GM21529 (cell line): ENCODE measurements at regions not wholly inside any gene's neighbourhood (a gene's known extent, or its start where the extent isn't known, plus 50 kb on each side); places are given as distances from the start of the nearest gene placed in this dataset.
"Not testable (repeated sequence)": the region's sequence is repeated elsewhere in the genome, so short reads cannot be mapped to it uniquely, and the experiment has no call there.

Source experiments
- ATAC-seq: cut with Tn5 transposase; IDR thresholded peaks from one replicate; pipeline ENCODE4 v1.9.1; 2021; ENCODE audit not compliant: unreplicated experiment

DNA sequence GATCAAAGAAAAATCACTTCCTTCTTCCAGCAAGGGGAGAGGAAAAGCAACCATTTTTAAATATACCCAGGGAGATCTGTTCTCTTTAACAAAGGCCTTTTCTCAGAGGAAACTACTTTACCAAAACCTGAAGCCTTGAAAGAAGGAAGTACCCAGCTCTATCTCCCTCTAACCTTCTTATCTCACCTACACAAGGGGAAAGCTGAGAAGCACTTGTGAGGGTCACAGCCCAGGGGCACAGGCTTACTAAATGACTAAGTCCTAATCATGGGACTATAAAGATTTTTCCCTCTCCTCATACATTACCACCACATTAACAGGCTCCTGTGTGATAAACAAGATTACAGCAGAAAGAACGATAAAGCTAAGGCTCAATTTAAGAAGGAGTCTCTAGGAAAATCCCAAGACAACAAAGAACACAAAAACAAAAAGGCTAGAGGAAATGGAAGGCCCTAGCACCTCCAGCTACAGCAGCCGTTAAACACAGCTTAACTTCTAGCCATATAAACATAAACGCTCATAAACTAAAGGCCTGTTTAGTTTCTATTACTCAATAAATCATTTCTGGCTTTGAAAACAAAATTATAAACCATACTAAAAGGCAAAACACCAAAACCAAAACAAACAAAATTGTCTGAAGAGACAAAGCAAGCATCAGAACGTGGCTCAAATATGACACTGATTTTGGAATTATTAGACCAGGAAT, 284.9 kb upstream of the ECI2 start:
- ATAC-seq = no peak

DNA sequence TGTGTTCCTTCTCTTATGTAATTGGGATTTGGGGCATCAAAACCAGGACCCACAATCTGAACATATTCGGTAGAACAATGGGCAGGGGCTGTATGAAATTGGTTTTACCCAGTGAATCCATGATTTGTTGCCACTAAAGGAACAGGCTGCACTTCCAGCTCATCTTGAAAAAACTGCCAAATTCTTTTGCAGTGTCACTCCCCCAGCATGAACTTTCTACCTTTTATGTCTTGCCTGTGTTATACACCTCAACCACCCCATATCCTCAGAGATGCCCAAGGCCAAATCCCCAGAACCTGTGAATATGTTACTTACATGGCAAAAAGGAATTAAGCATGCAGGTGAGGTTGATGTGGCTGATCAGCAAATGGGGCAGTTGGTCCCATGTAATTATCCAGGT, 280.2 kb upstream of the ECI2 start:
- no peak for ATAC-seq

DNA sequence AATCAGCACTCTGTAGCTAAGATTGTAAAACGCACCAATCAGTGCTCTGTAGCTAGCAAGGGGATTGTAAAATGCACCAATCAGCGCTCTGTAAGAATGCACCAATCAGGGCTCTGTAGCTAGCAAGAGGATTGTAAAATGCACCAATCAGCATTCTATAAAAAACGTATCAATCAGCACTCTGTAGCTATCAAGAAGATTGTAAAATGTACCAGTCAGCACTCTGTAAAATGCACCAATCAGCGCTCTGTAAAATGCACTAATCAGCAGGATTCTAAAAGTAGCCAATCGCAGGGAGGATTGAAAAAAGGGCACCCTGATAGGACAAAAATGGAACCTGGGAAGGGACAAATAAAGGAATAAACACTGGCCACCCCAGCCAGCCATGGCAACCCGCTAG, 278.7 kb upstream of the ECI2 start:
- not testable (repeated sequence) for ATAC-seq

DNA sequence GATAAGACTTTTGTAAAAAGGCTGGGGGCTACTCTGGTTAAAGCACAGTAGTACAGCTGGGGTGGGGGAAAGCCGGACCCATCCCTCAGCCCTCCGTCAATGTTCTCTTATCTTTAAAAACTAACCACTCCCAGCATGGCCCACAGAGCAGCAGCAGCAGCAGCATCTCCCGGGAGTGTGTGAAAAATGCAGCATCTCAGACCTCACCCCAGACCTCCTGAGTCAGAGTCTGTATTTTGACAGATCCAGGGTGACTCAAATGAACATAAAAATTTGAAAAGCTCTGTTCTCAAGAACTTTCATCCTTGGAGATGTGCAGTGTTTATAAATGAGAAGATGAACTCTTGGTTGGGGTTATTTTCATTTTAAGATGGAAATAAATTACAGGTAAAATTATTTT, 277.7 kb upstream of the ECI2 start:
- ATAC-seq = no peak

DNA sequence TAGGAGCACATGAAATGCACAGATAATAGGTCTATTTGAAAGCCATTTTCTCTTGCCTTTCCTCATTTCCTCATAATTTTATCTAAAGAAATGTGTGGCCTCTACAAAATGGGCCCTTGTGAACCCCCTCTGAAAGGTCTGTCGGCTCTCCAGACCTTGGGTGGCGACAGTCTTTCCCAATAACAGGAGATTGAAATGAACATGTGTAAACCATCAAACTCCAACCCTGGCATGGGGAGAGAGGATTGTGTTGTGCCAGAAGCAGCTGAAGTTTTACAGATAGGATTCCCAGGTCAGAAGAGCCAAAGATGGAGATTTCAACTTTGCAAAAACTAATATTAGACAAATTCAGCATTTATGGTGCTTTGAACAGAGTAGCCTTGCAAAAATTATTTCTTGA, 277.1 kb upstream of the ECI2 start:
- no peak for ATAC-seq

DNA sequence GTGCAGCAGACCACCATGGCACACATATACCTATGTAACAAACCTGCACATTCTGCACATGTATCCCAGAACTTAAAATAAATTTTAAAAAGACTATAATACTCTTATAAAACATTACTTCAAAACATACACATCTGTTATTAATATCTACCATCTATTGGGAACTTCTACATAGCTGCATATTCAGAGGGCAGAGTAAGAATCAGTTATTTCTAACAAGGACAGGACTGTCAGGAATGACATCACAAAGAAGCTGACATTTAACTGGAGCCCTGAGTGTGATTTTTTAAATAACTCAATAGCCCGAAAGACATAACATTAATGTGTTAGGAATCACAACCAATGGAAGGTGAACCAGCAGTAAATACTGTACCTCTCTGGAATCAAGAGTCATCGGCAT, 276.7 kb upstream of the ECI2 start:
- ATAC-seq = no peak

DNA sequence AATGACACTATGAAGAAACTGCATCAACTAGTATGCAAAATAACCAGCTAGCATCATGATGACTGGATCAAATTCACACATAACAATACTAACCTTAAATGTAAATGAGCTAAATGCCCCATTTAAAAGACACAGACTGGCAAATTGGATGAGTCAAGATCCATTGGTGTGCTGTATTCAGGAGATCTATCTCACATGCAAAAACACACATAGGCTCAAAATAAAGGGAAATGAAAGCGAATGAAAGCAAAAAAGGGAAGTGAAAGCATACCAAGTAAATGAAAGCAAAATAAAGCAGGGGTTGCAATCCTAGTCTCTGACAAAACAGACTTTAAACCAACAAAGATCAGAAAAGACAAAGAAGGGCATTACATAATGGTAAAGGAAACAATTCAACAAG, 272.3 kb upstream of the ECI2 start:
- ATAC-seq = peak; percentile 100

DNA sequence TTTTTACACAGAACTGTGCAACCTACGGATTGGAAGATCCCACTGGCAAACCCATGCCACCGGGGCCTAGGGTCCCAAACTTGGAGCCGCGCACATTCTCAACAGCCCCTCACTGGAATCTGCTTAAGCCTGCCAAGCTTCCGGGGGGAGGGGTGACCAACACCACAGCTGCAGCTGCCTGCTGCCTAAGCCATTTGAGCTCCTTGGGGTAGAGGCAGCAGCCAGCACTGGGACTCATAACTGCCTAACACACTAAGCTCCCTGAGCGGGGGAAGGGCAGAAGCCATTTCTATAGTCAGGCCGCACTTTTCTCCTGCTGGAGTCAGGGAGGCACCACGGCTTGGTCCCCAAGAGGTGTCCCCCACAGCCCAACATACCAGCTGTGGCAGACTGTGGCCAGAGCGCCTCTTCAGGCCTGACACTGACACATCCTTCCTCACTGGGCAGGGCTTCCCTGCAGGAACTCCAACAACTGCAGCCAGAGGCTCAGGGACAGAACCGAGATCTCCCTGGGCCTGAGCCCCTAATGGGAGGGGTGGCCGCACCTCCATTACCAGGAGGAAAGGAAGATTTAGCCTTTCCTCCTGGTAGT, 270.3 kb upstream of the ECI2 start:
- ATAC-seq = no peak

DNA sequence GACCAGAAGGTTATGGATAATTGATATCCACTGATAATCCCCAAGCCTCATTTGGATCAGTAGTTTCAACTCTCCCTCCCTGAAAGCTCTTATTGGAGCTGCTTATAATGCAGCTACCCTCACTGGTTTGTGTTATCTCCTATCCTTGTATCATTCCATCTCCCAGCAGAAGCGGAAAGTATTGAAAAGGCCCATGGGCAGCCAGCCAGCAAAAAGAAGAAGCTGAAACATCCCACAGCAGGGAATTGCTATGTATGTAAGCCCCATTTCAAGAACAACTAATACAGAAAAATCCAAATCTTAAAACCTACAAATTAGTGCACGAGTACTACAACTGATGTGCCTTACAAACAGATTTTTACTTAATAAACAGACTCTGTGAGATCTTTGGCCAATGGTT, 269.0 kb upstream of the ECI2 start:
- no peak for ATAC-seq

DNA sequence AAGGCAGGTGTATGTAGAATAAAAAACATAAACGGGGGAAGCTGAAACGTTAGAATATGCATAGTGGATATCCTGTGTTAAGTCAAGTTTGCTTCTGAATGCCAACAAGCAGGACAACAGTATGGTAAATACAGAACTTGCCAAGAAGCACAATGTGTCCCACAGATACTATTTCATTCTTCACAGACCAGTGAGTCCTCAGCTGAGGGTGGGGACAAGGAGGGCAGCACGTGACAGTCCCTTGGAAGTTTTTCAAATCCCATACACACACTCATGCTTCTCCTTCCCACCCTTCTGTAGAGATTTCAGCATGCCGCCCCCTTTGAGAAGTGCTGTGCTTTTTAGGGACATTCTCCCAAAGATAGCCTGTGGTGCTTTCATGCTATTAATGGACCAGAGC, 268.5 kb upstream of the ECI2 start:
- no peak for ATAC-seq

DNA sequence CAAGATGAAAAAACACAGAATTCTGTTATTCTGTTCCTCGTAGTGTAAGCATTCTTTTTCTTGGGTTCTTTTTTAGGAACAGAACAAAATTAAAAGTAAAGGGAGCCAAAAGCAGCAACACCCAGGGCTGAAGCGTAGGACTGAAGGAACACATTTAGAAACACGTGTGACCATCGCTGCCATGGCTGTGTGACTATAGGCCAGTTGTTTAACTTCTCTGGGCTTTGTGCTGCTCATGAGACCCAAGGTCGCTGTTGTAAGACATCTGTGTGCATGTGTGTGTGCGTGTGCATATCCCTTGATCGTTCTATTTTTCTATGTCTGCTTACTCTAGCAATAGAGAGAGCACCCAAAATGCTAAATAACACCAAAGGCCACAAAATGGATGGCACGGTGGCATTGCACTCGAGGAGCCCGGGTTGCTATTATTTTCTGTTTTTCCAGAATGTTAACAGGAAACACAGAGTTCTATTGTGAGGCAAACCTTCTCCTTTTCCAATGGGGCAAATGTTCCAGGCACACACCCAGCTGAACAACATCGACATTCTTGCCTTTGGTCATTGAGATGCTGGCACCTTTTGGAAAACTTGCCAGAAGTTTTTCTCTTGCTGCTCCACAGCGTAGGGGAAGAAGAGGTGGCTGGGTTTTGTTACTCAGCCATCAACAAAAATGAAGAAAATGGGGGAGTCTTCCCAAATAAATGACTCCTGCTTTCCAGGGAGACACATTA, 267.8 kb upstream of the ECI2 start:
- ATAC-seq = no peak

DNA sequence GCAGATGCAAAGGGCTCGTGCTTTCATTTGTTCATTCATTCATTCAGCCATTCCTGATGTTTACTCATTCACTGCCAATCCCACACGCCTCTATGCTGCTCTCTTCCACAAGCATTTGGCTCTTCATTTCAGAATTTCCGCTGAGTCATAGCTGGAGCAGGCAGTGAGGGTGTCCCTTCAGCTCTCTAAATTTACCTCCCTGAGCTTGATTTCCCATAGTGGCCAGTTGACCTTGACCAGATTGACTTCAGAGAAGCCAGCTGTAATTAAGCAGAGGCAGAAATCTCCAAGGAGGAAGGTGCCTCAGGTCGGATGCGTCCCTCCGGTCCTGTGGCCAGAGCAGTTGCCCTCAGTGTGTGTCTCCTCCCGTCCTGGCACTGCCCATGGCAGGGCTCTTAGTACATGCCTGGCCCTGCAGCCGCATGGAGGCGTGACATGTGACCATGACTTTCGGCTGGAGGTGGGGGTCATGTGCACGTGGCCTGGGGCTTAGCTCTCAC, 267.2 kb upstream of the ECI2 start:
- ATAC-seq = no peak

DNA sequence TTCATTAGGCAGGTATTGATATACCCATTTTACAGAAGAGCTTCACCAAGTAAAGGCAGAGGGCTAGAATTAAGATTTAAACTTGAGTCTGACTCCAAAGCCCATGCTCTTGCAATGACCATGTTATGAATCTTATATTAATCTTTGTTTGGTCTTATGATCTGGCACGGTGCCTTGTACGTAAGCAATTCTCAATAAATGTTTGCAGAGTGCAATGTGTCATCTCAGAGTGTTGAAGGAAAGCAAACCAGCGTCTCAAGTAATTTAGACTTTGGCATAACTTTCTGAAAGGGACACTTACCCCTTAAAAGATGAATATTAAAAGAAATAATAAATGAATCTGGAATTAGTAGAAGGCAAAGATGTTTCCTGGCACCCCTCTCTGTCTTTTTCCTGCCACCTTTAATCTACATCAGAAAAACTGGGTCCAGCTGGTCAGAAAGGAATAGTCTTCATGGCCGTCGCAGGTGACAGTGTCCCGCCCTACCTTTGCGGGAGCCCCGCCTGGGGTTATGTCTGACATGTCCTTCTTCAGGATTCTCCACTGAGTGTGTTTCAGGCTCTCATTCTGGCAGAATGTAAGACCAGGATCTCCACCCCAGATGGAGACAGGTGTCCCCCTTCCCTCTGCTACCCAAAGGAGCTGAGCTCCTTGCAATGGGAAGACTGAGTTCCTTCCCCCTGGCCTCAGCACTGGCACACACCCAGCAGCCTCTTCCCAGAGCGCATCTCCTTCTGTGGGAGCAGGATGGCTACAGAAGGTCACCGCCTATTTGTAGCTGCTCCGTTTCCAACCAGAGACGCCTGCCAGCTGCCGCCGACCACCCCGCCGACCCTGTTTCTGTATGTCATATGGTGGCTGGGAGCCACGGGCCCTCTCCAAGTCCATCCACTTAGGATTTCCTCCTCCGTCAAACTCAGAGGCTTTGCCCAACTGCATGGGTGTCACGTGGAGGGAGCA, 266.3 kb upstream of the ECI2 start:
- no peak for ATAC-seq

DNA sequence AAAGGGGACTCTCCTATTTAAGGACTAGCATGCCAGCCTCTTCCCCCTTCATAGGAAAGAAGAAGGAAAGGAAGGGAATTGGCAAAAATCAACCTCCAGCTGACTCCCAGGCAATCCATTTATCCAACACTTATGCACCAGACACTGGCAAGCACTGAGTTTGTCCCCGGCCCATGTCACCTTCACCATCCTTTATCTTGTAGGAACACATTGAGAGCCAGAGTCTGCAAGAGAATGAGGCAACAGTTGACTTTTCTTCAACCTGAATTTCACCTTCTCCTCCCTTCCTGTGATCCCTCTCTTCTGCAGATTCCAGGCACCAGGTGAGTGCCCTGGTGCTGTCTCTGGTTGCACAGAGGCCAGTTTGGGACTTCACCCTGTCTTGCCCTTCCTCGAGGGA, 264.3 kb upstream of the ECI2 start:
- no peak for ATAC-seq

DNA sequence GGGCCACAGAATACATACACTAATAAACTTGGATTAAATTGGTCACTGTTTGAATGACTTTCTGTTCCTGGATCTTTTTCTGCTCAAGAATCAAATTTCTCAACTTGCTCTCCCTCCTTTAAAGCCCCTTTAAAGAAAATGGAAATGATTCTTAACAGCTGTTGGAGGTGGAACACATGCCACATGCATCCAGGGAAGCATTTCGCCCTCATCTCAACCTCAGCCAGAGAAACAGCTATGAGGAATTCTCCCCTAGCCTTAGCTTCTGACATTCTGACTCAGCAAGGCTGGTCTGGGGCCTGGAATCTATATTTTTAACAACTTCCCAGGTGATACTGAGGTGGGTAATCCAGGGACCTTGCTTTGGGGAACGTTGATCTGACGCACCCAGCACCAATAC, 263.4 kb upstream of the ECI2 start:
- no peak for ATAC-seq

DNA sequence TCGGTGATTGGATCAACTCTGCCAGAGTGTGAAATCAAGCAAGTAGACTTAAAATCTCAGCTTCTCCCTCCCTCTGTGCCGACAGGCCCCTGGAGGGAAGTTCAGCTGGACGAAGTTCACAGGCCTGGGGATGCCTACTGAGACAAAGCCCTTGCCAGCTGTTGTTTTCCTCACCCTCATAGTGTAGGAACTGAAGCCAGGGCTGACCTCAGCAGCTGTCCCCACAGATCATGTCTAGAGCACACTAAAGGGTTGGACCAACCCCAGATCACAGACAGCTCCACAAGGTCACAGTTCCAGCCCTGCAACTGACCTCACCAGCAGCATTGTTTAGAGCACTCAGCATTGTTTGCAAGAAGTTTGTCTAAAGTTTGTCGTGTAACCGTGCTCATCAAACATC, 261.9 kb upstream of the ECI2 start:
- no peak for ATAC-seq

DNA sequence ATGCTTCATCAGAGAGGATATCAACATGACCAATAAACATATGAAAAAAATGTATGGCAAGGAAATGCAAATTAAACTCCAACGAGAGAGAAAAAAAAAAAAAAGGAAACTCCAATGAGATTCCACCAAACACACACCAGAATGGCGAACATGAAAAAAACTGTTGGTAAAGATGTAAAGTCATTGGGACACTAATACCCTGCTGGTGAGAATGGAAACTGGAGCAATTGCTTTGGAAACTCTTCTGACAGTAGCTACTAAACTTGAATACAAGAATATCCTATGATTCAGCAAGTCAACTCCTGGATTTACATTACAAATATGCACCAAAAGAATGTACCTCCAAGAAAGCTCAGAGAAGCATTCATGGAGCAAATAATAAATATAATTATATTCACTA, 260.7 kb upstream of the ECI2 start:
- ATAC-seq = no peak

DNA sequence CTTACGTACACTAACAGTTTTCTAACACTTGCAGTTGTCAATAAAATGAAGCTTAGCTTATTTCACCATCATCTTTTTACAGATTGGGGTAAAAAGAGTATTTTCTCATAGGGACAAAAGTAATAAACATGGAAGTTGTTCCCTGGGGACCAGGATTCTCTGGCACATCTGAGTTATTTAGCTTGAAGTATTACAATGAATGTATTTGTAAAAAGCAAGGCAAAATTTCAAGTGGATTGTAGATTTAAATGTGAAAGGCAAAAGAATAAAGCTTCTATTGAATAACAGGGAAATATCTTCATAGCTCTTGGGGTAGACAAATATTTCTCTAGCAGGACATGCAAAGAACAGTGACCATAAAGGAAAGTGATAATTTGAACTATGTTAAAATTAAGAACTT, 260.0 kb upstream of the ECI2 start:
- no peak for ATAC-seq

DNA sequence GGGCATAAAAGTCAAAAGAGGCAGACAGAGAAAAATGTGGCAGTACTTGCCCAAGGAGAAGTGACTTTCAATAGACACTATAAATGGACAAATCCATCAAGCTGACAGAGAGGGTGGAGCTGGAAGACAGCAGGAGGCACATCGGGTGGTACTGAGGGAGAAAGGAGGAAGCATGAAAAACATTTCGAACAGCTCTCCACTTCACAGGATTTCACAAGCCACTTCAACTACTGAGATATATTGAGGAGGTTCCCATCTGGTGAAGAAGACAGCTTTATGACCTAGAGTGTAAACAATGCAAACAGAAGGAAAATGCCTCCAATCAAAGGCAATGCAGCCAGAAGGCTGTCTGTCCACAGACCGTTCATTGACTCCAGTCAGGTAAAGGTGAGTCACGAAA, 259.4 kb upstream of the ECI2 start:
- ATAC-seq = no peak

DNA sequence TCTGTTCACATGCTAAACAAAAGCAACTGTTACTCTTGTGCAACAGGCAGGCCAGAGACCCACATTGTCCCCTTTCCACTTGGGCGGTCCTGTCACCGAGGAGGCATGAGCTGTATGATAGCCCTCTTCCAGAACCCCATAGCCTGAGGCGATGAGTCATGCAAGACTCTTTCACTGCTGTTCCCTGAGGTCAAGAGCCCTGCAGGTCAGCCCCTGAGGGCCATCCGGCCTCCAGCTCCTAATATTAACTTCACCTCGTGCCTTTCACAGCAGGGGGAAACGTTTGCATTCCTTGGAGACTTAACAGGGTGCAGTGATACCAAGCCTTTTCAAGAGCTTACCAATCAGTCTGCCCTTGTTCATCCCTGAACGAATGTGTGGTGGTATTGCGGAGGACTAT, 253.3 kb upstream of the ECI2 start:
- no peak for ATAC-seq

DNA sequence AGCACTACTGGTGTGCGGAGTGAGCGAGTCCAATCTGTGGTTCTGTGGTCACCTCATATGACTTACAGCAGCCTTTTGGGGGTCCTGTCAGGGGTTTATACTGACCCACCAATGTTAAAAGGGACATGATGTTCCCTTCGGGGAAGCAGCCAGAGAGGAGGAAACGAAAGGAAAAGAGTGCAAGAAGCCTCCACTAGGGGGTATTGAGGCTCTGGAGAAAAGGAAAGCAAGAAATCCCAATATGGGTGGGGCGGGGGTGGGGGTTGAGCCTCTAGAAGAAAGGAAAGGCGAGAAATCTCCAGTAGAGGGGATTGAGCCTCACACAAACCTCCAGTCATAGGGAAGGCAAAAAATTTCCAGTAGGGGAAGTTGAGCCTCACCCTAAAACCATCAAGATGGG, 249.3 kb upstream of the ECI2 start:
- ATAC-seq = no peak
